Endometrial microvascular endothelial cells (primary cell): ENCODE measurements at regions not wholly inside any gene's neighbourhood (a gene's known extent, or its start where the extent isn't known, plus 50 kb on each side); places are given as distances from the start of the nearest gene placed in this dataset.
"Not testable (repeated sequence)": the region's sequence is repeated elsewhere in the genome, so short reads cannot be mapped to it uniquely, and the experiment has no call there.

Experiments
- in situ Hi-C: cut with HindIII; loops from 2 replicates; pipeline ENCODE4 v1.10.0; 2017; ENCODE audit warnings: low sequenced_read_pairs, low pct_unique_long_range_greater_than_20kb; ENCODE audit errors: inconsistent ontology term

- in situ Hi-C loops, result no loop called here
Measured at GRCh38 chr18:47403317-47403716, 151.9 kb upstream of the SKOR2 start.

GRCh38 chr18:47399475-47399874, 148.0 kb upstream of the SKOR2 start:
- in situ Hi-C loops, result no loop called here

GRCh38 chr18:47397671-47398319, 146.3 kb upstream of the SKOR2 start:
- in situ Hi-C loops, result no loop called here

- in situ Hi-C loops, result no loop called here
Measured at GRCh38 chr18:47391665-47392064, 140.2 kb upstream of the SKOR2 start.

DNA sequence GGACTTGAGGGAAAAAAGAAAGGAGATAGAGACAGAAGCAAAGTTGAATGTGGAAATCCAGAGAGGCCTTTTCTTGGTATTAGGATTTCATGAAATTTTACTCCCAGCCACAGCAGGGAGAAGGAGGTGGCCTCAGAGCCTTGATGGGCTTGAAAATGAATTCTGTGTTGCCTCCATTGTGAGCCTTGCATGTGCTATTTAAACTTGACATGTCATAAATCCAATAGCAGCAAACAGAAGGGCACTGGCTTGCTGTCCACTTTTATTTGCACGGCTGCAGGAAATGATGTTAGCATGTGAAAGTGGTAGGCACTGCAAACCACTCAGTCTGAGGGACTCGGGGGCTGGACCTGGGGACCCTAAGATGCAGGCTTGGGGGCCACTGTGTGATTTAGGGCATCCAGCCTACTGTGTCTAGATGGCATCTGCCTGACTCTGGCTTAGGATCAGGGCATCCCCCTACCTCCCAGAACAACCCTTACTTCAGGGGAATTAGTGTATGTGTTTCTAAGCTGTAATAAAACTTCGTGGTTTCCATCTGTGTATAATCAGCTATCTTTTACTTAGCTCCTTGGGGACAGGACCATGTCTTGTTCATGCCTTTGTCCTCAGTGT, 139.1 kb upstream of the SKOR2 start:
- in situ Hi-C loops, result no loop called here

DNA sequence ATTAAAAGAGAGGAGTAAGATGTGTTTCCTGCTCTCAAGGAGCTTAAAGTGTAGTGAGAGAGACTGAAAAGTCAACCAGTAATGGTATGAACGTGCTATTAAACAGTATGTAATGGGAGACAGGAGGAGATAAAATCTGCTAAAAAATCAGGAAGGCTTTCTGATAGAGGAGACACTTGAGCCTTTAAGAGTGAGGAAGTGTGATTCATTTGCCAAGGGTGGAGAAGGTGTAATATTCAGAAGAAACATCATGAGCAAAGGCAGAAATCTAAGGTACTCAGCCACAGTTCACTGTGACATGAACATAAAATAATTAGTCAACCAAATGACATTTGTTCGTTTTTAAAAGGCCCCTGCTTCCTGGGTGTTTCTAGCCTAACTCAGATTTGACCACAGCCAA, 137.8 kb upstream of the SKOR2 start:
- in situ Hi-C loops, result no loop called here

- in situ Hi-C loops, result no loop called here
Measured at GRCh38 chr18:47387864-47388263, 136.4 kb upstream of the SKOR2 start.

DNA sequence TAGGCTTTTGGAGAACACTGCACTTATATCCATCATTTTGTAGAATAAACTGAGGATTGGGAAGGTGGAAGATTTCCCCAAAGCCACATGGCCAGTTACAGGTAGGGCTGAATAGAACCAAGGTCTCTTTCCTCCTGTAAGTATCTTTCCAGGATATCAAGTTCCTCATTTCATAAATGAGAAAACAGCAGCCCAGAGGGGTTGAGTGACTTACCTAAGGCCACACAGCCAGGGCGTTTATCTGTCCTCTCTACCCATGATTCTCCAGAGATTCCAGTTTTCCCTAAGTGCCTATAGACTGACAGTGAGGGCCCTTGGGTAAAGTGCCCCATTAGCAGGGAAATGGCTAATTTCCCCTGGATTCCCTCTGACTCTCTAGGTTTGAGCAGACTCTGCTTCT, 132.3 kb upstream of the SKOR2 start:
- in situ Hi-C loops, result no loop called here

- in situ Hi-C loops, result no loop called here
Measured at GRCh38 chr18:47381975-47382570, 130.6 kb upstream of the SKOR2 start.

DNA sequence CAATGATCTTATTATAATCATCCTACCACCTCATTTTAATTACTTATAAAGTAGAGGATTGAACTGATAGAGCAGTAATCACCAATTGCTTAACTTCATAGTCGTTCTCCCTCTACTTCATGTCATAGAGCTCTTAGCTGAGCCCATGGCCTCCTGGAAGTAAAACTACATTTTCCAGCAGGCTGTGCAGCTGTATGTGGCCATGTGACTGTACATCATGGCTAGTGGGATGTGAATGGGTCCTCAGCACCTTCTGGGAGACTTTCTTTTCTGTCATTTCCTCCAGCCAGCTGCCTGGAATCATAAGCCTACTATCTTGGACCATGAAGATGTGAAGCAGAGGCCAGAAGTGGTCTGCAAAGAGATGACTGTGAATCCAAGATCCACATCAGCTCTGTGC, 128.7 kb upstream of the SKOR2 start:
- in situ Hi-C loops, result no loop called here

GRCh38 chr18:47373465-47373864, 122.0 kb upstream of the SKOR2 start:
- in situ Hi-C loops, result no loop called here

GRCh38 chr18:47370052-47370451, 118.6 kb upstream of the SKOR2 start:
- in situ Hi-C loops, result no loop called here

DNA sequence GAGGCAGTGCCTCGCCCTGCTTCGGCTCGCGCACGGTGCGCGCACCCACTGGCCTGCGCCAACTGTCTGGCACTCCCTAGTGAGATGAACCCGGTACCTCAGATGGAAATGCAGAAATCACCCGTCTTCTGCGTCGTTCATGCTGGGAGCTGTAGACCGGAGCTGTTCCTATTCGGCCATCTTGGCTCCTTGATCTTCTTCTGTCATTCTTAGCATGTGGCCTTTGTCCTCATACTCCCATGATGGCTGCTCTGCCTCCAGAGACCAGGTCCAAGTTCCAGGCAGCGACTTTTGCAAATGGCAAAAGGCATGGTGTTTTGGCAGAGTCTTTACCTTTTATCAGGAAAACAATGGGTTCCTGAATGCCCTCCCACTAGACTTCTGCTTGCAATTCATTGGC, 102.6 kb upstream of the SKOR2 start:
- in situ Hi-C loops, result not testable (repeated sequence)

DNA sequence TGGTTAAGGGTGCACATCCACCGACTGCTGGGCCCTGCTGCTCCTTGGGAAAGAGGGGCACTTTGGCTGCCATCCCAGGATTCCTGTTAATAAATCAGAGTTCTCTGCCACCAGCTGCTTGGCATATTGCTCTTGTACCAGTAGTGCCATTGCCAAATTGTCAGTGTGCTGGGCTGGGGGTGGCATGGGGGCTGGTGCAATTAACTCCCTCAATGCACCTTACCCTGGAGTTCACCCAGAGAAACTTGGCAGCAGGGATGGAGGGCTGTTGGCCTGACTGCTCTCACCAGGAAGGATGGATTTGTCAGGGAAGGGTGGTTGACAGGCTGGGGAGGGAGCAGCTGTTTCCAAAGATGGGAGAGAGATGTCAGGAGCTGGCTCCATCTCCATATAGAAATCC, 94.6 kb upstream of the SKOR2 start:
- in situ Hi-C loops, result no loop called here

DNA sequence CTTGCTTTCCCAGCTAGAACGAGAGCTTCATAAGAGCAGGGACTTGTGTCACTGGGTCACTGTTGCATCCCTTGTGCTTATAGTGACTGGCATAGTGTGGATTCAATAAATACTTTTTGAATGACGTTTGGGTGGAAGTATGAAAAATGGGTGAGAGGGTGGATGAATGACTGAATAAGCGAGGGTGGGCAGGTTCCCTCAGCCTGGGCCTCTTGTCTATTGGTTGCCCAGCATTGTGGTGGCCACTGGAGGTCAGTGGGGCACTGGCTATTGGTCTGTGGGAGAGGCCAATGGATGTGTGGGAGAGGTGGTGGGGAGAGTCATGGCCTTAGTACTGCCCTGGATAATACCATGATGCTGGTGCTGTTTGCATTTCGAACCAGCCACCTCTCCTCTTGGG, 93.8 kb upstream of the SKOR2 start:
- in situ Hi-C loops, result no loop called here

- in situ Hi-C loops, result no loop called here
Measured at GRCh38 chr18:47343291-47343690, 91.8 kb upstream of the SKOR2 start.

DNA sequence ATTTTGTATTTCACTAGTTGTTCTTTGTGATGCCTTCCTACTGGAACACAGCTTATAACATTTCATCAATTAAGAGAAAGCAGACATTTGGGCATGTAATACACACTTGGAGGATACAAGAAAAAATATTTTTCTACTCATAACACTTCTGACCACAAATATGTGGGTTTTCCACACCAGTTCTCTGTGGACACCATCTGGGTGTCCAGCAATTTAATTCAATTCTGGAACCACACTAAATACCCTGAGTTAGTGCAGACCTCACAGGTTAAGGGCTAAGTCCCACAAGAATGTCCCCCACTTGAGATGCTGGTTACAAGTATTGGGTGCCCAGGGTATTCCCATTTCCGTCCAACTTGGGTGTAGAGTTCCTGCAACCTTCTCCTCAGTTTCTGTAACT, 91.1 kb upstream of the SKOR2 start:
- in situ Hi-C loops, result no loop called here

DNA sequence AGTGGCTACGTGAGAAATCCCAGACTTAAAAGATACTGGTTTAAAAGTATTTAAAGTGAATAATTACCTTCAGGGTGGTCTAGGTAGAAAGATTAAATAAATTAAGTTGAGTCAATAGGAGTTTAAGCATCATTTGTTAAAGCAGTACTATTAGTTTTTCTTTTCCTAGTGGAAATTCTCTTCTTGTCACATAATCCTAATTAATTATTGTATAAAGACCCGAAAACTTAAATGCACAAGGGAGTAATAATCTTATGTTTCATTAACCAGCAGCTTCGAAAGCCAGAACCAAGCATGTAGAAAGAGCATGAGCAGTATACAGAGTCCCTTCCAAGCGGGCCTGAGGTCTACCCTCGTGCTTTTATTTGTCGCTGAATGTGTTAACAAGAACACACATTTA, 90.2 kb upstream of the SKOR2 start:
- in situ Hi-C loops, result no loop called here

DNA sequence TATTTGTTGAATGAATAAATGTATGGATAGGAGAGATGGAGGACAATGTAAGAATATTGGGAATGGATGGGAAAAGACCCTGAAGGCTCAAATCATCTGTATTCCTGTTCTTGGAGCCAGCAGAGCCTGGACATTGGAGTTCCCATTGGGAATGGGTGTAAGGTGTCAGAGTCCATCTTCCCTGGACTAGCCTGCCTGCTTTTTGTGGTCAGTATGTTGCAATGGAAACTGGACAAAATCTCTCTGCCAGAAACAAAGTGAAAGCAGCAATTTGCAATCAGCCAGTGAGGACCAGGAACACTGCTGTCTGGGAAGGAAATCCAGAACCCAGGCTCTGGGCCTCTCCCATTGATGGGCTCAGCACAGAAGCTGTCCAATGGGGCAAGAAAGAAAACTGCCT, 83.5 kb upstream of the SKOR2 start:
- in situ Hi-C loops, result no loop called here

GRCh38 chr18:47333926-47334635, 82.6 kb upstream of the SKOR2 start:
- in situ Hi-C loops, result no loop called here
